Inferior parietal cortex (tissue), 1 donor: ENCODE measurements at regions not wholly inside any gene's neighbourhood (a gene's known extent, or its start where the extent isn't known, plus 50 kb on each side); places are given as distances from the start of the nearest gene placed in this dataset.
"Not testable (repeated sequence)": the region's sequence is repeated elsewhere in the genome, so short reads cannot be mapped to it uniquely, and the experiment has no call there.

Experiments used
- DNase-seq: peaks from one replicate; pipeline ENCODE4 v3.0.0-alpha.2; 2016; ENCODE audit errors: extremely low spot score

GRCh38 chr18:30828700-30829099 lies 213.8 kb downstream of the DSC3 start:
- no peak for DNase-seq

DNA sequence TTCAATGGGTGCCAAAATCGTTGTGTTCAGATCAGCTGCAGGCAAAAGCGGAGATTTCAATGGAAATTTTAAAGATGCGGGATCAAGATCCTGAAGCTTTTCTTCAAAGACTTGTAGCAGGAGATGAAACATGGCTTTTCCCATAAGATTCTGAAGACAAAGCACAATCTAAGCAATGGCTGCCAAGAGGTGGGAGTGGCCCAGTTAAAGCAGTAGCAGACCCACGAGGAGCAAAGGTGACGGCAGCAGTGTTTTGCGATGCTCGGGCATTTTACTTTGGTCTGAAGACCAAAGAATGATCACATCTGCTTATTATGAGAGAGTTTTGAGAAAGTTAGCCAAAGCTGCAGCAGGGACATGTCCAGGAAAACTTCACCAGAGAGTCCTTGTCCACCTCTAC lies 222.9 kb downstream of the DSC3 start:
- DNase-seq = no peak

DNA sequence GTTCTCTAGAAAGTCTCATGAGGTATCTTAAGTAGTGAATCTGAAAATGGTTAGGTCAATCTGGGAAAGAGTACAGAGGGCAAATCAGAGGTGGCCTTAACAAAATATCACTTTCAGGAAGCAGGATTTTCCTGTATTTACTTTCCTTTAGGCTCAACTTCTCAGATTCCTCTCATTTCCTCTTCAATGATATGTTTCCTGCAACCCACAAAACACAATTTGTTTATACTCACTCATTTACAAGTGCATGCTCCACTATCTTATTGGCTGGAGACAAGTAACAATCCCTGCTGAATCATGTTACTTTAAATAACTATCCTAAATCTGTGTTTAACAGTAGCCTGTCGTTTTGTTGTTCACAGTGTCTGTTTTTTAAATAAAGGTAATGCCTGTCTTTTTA lies 228.1 kb downstream of the DSC3 start:
- no peak for DNase-seq

GRCh38 chr18:30811580-30811979 lies 231.0 kb downstream of the DSC3 start:
- no peak for DNase-seq

- DNase-seq = no peak
Observed at GRCh38 chr18:30810580-30810979, 232.0 kb downstream of the DSC3 start.

- DNase-seq = no peak
Observed at GRCh38 chr18:30806823-30807222, 235.7 kb downstream of the DSC3 start.

DNA sequence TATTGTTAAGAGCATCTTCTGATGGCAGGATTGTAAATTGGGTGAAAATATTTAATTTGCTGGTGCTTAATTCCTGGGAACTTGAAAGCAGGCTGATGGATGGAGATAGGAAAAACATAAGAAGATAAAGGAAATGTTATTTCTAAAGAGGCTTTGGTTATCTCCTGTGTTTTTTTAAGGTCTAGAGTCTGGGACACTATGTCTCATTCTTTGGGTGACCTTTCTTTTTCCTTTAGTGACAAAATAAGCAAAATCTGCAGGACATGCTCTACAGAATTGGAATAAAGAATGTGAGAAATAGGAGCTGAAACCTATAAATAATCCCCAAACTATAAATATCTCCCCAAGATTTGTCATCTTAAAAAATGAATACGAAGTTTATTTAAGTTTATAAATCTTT lies 241.7 kb downstream of the DSC3 start:
- no peak for DNase-seq

DNA sequence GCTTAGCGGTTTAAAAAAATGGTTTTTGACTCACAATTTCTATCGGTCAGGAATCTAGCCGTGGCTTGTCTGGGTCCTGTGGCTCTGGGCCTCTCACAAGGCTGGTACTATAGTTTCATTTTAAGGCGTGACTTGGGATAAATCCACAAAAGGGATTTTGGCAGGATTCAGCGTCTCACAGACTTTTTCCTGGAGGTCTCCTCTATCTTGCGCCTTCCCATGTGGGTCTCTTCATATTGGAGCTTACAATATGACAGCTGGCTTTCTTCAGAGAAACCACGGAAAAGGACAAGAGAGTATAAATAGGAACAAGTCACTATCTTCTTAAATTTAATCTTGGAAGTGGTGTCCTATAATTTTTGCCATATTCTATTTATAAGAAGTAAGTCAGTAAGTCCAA lies 250.5 kb downstream of the DSC3 start:
- no peak for DNase-seq

DNA sequence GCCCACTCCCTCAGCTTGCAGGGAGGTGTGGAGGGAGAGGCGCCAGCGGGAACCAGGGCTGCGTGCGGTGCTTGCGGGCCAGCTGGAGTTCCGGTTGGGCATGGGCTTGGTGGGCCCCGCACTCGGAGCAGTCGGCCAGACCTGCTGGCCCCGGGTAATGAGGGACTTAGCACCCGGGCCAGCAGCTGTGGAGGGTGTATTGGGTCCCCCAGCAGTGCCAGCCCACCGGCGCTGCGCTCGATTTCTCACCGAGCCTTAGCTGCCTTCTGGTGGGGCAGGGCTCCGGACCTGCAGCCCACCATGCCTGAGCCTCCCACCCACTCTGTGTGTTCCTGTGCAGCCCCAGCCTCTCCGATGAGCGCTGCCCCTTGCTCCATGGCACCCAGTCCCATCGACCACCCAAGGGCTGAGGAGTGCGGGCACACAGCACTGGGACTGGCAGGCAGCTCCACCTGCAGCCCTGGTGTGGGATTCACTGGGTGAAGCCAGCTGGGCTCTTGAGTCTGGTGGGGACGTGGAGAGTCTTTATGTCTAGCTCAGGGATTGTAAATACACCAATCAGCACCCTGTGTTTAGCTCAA lies 254.0 kb downstream of the DSC3 start:
- DNase-seq = not testable (repeated sequence)

DNA sequence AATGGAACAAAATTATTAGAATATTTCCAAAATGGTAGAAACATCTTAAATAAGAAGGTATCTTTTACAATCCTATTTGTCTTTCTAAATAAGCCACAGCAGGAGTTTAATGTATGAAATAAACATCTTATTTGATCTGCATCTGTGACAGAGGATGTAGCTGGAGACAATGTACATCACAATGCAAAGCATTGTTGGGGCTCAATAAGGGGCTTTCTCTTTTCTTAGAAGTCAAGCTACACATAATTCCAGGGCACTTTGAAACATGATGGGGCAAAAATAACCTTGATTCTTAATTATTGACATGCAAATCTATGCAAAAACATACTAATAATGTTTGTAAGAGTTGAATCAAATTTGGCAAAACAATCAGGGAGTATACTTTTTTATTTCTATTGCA lies 255.1 kb downstream of the DSC3 start:
- DNase-seq = no peak

GRCh38 chr18:30781601-30782000 lies 260.9 kb downstream of the DSC3 start:
- no peak for DNase-seq

DNA sequence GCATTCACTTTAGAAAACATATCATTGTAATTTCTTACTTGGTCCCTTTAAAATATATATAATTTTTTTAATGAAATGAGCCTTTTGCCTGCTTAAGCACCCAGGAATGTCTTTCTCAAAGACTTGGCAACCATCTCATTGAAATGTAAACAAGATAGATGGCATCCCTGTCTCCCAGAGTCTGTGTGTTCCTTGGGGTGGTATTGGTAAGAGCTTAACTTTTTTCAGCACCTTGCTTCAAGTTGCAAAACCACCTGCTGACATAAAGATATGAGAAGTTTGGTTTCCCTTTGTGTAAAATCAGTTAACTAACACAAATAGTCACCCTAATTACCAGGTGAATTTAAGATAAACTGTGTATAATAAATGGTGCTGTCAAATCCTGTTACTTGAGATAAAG lies 266.9 kb downstream of the DSC3 start:
- no peak for DNase-seq

GRCh38 chr18:30772170-30772569 lies 270.4 kb downstream of the DSC3 start:
- not testable (repeated sequence) for DNase-seq

DNA sequence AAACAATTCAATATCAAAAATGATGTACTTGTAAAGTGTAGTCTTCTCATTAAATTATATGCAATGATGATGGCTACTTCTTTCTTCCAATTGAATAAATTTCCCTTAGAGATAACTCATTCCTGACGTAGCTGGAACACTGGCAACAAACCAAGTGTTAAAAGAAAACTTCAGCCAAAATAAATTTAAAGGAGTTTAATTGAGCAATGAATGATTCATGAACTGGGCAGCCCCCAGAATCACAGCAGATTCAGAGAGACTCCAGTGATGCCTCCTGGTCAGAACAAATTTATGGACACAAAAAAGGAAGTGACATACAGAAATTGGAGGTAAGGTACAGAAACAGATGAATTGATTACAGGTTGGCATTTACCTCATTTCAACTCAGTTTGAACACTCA lies 276.5 kb downstream of the DSC3 start:
- DNase-seq = no peak

DNA sequence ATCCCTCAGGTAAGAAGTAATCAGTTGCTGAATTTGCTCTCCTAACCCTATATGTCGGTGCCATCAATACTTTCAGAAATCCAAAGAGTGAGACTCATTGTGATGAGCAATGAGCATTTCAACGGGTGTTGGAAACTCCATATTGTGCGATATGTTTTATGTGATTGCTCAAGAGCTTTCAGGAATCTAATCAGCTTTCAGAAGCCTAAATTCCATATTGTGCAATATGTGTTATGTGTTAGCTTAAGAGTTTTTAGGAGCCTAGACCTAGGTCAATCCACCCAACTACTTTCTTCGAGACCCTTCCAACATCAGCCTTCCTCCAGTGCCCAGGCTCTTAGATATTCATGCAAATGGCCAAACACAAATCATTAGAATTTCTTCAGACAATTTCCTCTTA lies 277.3 kb downstream of the DSC3 start:
- DNase-seq = no peak

GRCh38 chr18:30763902-30764350 lies 278.6 kb downstream of the DSC3 start:
- no peak for DNase-seq

- DNase-seq = no peak
Observed at GRCh38 chr18:30754846-30755245, 287.7 kb downstream of the DSC3 start.

- no peak for DNase-seq
Observed at GRCh38 chr18:30748541-30748940, 294.0 kb downstream of the DSC3 start.

GRCh38 chr18:30746224-30746623 lies 296.3 kb downstream of the DSC3 start:
- DNase-seq = no peak

- DNase-seq = no peak
Observed at GRCh38 chr18:30743033-30743432, 299.5 kb downstream of the DSC3 start.

GRCh38 chr18:30730915-30731314 lies 311.6 kb downstream of the DSC3 start:
- no peak for DNase-seq

- DNase-seq = no peak
Observed at GRCh38 chr18:30727849-30728248, 314.7 kb downstream of the DSC3 start.

- DNase-seq = no peak
Observed at GRCh38 chr18:30713299-30713698, 329.2 kb downstream of the DSC3 start.

DNA sequence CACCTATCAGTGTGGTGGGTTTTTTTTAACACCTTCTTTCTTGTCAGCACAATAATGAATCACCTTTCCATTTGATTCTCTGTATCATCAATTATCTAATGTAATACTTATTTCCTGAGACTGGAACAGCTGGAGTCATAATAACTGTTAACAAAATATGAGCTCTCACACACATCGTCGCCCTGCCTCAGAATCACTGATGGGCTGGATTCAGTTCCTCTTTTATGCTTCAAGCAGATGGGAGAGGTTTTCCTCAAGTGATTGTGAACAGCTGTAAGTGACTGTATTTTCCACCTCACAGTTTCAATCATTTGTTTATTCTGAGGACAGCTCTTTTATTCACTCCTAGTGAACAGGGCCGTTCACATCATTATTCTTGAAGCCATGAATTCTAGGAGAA lies 330.2 kb downstream of the DSC3 start:
- no peak for DNase-seq
